SKM-1 (cell line): ENCODE measurements at regions not wholly inside any gene's neighbourhood (a gene's known extent, or its start where the extent isn't known, plus 50 kb on each side); places are given as distances from the start of the nearest gene placed in this dataset.

ENCODE experiments used
- DNase-seq: peaks from one replicate; lab custom pipeline; 2025; ENCODE audit not compliant: unreplicated experiment; lab: John Stamatoyannopoulos, UW

- DNase-seq = no peak
Observed at GRCh38 chr5:13569090-13569715, 375.3 kb downstream of the DNAH5 start.

- DNase-seq = no peak
Observed at GRCh38 chr5:13567819-13568218, 376.7 kb downstream of the DNAH5 start.

- DNase-seq = no peak
Observed at GRCh38 chr5:13566871-13567339, 377.6 kb downstream of the DNAH5 start.

GRCh38 chr5:13558408-13558807, 386.1 kb downstream of the DNAH5 start:
- DNase-seq = no peak

GRCh38 chr5:13553896-13554295, 390.6 kb downstream of the DNAH5 start:
- DNase-seq = no peak

- no peak for DNase-seq
Observed at GRCh38 chr5:13552361-13552760, 392.1 kb downstream of the DNAH5 start.

- DNase-seq = no peak
Observed at GRCh38 chr5:13551645-13552044, 392.8 kb downstream of the DNAH5 start.

GRCh38 chr5:13540168-13540750, 404.2 kb downstream of the DNAH5 start:
- no peak for DNase-seq

- DNase-seq = no peak
Observed at GRCh38 chr5:13536933-13537332, 407.6 kb downstream of the DNAH5 start.

- no peak for DNase-seq
Observed at GRCh38 chr5:13533833-13534232, 410.7 kb downstream of the DNAH5 start.

GRCh38 chr5:13529300-13529699, 415.2 kb downstream of the DNAH5 start:
- DNase-seq = no peak

GRCh38 chr5:13524936-13525335, 419.6 kb downstream of the DNAH5 start:
- no peak for DNase-seq

- no peak for DNase-seq
Observed at GRCh38 chr5:13519131-13519530, 425.4 kb downstream of the DNAH5 start.

GRCh38 chr5:13516195-13516594, 428.3 kb downstream of the DNAH5 start:
- no peak for DNase-seq

- no peak for DNase-seq
Observed at GRCh38 chr5:13511442-13511841, 433.0 kb downstream of the DNAH5 start.

GRCh38 chr5:13510616-13511015, 433.9 kb downstream of the DNAH5 start:
- DNase-seq = no peak

- DNase-seq = no peak
Observed at GRCh38 chr5:13508559-13508958, 435.9 kb downstream of the DNAH5 start.

GRCh38 chr5:13505326-13505725, 439.2 kb downstream of the DNAH5 start:
- no peak for DNase-seq

- DNase-seq = no peak
Observed at GRCh38 chr5:13503017-13503416, 441.5 kb downstream of the DNAH5 start.

- no peak for DNase-seq
Observed at GRCh38 chr5:13501176-13501575, 443.3 kb downstream of the DNAH5 start.

- DNase-seq = no peak
Observed at GRCh38 chr5:13498279-13498678, 446.2 kb downstream of the DNAH5 start.

GRCh38 chr5:13488254-13488931, 456.1 kb downstream of the DNAH5 start:
- DNase-seq = no peak
